Suppressor macrophage treated with lipopolysaccharide for 4 hours (primary cell): ENCODE measurements at regions not wholly inside any gene's neighbourhood (a gene's known extent, or its start where the extent isn't known, plus 50 kb on each side); places are given as distances from the start of the nearest gene placed in this dataset.
"Not testable (repeated sequence)": the region's sequence is repeated elsewhere in the genome, so short reads cannot be mapped to it uniquely, and the experiment has no call there.

Experiments
- DNase-seq: peaks from one replicate; pipeline ENCODE4 v3.0.0-alpha.2; 2020

DNA sequence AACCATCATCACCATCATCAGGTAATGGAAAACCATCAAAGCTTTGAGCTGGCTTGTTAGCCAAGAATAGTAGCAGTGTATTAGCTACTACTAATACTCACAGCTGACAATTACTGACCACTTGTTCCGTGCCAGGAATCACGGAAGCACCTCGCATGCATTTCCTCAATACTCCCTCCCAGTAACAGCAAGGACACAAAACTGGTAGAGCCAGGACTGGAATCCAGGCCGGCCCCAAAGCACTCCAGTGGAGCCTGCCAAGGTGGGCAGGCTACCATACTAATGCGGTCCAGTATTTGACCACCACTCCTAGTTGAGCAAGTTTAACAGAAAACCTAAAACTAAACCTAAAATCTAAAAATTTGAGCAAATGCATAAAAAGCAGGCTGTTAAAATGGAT, 107.2 kb upstream of the LPCAT1 start:
- DNase-seq, result not testable (repeated sequence)

DNA sequence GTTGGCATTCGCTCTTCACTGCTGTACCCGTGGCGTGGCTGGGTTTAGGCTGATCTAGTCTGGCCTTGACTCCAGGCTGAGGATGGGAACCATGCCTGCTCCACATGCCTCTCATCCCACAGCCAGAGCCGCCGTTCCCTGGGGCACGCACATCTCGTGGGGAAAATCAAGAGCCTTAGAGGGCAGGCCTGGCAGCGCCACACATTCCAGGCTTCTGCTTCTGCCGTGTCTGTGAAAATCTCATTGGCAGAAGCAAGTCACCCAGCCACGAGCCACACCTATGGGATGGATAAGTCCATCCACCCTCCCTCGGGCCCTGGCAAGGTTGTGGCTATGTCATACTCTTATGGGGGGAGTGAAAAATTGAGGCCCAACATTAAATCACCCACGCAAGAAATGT, 102.6 kb upstream of the LPCAT1 start:
- DNase-seq, result not testable (repeated sequence)

DNA sequence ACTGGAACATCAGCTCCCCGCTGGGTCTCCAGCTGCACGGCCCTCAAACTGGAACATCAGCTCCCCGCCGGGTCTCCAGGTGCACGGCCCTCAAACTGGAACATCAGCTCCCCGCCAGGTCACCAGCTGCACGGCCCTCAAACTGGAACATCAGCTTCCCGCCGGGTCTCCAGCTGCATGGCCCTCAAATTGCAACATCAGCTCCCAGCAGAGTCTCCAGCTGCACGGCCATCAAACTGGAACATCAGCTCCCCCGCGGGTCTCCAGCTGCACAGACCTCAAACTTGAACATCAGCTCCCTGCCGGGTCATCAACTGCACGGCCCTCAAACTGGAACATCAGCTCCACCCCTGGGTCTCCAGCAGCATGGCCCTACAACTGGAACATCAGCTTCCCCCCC, 95.8 kb upstream of the LPCAT1 start:
- DNase-seq, result not testable (repeated sequence)

DNA sequence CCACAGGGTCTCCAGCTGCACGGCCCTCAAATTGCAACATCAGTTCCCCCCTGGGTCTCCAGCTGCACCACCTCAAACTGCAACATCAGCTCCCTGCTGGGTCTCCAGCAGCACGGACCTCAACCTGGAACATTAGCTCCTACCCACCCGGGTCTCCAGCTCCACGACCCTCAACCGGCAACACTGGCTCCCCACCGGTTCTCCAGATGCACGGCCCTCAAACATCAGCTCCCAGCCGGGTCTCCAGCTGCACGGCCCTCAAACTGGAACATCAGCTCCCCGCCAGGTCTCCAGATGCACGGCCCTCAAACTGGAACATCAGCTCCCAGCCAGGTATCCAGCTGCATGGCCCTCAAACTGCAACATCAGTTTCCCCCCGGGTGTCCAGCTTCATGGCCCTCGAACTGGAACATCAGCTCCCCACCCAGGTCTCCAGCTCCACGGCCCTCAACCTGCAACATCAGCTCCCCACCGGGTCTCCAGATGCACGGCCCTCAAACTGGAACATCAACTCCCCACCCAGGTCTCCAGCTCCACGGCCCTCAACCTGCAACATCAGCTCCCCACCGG, 94.6 kb upstream of the LPCAT1 start:
- not testable (repeated sequence) for DNase-seq

DNA sequence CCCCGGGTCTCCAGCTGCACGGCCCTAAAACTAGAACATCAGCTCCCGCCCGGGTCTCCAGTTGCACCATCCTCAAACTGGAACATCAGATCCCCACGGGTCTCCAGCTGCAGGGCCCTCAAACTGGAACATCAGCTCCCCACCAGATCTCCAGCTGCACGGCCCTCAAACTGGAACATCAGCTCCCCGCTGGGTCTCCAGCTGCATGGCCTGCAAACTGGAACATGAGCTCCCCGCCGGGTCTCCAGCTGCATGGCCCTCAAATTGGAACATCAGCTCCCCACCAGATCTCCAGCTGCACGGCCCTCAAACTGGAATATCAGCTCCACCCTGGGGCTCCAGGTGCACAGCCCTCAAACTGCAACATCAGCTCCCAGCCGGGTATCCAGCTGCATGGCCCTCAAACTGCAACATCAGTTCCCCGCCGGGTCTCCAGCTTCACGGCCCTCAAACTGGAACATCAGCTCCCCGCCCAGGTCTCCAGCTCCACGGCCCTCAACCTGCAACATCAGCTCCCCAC, 93.5 kb upstream of the LPCAT1 start:
- not testable (repeated sequence) for DNase-seq

DNA sequence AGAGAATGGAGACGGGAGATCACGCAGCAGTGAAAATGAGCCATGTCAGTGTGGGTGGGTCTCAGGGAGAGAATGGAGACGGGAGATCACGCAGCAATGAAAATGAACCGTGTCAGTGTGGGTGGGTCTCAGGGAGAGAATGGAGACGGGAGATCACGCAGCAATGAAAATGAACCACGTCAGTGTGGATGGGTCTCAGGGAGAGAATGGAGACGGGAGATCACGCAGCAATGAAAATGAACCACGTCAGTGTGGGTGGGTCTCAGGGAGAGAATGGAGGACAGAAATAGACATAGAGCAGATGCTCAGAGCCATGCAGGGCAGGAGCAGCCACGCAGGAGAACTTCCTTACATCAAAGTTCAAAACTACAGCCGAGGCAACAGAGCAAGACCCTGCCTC, 89.8 kb upstream of the LPCAT1 start:
- not testable (repeated sequence) for DNase-seq

DNA sequence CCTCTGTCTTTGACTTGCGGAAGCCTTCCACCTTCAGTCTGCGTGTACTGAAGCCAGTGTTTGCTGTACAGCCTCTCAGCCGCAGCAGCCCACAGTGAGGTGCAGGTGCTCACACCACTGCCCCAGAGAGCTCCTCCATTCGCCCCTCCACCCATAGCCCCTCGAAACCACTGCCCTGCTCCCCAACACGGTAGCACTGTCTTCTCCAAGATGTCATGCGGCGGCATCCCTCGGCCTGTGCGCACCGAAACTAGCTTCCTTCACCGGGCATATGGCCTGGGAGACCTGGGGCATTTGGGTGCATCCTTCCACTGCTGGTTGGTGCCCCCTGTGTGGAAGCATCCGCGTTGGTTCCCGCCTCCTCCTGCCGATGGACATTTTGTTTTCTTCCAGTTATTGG, 86.8 kb upstream of the LPCAT1 start:
- DNase-seq, result not testable (repeated sequence)

DNA sequence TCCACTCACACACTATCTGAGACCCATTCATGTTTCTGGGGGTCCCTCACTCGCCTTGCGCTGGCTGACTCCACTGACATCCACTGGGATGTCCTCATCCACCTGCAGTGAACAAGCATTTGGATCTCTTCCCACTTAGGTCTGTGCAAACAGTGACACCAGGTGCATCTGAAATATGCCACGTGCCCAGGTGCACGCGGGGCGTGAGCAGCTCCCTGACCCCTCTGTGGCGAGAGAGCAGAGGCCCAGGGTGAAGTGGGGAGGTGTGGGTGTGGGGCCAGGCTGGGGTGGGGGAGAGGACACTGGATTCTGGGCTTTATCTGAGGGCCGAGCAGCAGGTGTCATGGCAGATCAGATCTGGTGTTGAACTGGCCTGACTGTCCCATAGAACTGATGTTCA, 85.4 kb upstream of the LPCAT1 start:
- not testable (repeated sequence) for DNase-seq

DNA sequence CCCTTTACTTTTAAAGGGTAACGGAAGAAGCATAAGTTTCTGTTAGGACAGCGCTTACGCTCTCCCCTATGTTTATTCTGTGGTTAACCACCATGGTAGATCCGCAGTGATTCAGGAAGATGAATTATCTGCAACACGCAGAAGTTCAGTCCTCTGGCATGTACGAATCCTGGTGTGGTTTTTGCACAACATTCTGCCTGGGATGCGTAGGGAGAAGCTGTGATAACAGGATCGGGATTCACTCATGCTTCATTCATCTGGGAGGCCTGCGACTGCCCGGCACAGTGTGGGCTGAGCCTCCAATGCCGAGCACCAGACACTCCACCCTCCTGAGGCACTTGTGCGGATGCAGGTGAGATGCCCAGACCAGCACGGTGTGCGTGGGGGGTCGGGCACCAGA, 84.6 kb upstream of the LPCAT1 start:
- DNase-seq, result peak; percentile 68

DNA sequence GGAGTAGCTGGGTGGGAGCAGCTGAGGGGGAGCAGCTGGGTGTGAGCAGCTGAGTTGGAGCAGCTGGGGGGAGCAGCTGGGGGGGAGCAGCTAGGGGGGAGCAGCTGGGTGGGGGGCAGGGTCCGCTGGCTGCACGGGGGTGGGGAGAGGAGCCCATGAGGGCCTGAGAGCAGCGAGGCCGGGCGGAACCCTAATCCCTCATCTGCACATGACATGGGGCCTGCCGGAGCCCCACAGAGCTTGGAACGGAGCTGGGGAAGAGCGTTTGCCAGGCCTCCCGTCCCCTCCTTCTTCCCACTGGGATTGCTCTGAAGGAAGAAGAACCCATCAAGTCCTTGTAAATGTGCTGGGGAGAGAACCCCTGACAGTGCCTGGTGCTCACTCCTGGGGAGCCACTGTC, 83.2 kb upstream of the LPCAT1 start:
- DNase-seq, result not testable (repeated sequence)

DNA sequence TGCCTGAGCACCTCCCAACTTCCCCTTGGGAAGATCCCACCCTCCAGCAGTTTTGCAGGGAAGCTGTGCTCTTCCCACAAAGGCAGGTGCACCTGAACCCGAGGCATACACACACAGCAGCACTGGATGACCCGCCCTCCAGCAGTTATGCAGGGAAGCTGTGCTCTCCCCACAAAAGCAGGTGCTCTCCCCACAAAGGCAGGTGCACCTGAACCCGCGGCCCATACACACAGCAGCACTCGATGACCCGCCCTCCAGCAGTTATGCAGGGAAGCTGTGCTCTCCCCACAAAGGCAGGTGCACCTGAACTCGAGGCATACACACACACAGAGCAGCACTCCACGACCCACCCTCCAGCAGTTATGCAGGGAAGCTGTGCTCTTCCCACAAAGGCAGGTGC, 80.2 kb upstream of the LPCAT1 start:
- DNase-seq, result not testable (repeated sequence)

DNA sequence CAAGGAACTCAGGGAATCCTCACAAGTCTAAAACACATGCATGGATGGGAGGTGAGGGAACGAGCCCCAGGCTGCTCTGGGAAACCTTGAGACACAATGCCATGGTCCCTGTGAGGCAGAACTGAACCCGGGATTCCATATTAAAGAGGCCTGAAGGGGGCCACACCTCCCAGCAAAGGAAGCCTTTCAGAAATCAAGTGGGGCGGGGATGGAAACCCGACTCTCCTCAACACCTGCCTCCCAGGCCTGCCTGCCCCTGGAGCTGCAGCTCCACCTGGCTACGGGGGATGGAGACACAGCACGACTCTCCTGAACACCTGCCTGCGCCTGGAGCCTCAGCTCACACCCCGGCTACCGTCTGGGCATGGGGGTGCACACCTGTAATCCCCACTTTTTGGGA, 77.8 kb upstream of the LPCAT1 start:
- not testable (repeated sequence) for DNase-seq

DNA sequence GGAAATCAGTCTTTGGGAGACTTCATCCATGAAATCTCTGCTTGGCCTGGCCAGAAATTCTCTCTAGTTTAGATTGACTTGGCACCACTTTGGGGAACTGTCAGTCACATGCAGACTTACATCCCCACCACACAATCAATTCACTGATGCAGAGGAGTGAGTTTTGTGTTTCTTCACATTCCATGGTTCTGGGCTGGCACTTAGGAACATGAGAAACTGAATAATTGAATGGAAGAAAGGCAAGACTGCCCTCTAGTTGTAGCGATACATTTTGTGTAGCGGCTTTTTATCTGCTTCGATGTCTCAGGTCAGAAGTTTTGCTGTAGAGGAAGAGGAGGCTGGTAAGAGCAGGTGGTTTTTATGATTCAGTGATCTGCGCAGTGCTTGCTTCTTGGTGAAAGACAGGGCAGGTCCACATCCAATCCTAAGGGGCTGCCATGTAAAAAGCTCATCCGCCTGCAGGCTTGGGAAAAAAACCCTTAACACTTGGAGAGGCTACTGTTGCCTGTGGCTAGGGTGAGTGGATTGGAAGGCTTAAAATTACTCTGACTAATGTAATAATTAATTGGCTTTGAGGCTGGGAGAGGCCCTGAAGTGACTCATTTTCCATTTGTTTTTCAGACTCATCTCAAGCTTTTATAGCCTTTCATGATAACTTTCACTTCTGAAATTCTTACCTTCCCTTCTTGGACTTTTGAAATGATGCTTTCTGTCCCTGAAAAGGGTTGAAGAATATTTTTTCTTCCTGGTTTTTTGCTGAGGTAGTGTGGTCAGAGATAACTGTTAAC, 75.4 kb upstream of the LPCAT1 start:
- peak; percentile 35 for DNase-seq

DNA sequence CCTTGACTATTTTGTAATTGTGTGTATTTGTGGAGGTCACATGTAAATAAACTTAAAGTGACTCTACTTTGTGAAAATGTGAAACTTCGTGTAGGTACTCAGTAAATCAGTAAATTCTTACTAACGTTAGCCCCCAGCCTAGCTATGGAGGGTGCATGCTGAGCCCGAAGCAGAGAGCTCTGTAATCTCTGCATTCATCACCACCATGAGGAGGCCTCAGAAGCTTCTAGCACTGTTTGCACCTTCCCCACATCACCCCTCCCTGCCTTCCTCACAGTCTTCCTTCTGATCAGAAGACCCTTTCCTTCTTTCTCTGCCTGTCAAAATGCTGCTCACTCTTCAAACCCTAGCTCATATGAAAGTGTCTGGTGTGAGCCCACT, 73.3 kb upstream of the LPCAT1 start:
- not testable (repeated sequence) for DNase-seq

DNA sequence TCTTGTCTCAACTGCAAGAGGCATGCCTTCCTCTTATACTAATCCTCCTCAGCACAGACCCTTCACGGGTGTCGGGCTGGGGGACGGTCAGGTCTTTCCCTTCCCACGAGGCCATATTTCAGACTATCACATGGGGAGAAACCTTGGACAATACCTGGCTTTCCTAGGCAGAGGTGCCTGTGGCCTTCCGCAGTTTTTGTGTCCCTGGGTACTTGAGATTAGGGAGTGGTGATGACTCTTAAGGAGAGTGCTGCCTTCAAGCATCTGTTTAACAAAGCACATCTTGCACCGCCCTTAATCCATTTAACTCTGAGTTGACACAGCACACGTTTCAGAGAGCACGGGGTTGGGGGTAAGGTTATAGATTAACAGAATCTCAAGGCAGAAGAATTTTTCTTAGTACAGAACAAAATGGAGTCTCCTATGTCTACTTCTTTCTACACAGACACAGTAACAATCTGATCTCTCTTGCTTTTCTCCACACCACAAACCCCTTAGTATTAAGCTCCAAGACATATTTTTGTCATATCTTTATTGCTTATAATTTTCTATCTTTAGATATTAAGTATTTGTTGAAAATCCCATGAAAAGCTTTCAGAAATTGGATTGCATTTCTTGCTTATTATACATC, 72.8 kb upstream of the LPCAT1 start:
- not testable (repeated sequence) for DNase-seq

DNA sequence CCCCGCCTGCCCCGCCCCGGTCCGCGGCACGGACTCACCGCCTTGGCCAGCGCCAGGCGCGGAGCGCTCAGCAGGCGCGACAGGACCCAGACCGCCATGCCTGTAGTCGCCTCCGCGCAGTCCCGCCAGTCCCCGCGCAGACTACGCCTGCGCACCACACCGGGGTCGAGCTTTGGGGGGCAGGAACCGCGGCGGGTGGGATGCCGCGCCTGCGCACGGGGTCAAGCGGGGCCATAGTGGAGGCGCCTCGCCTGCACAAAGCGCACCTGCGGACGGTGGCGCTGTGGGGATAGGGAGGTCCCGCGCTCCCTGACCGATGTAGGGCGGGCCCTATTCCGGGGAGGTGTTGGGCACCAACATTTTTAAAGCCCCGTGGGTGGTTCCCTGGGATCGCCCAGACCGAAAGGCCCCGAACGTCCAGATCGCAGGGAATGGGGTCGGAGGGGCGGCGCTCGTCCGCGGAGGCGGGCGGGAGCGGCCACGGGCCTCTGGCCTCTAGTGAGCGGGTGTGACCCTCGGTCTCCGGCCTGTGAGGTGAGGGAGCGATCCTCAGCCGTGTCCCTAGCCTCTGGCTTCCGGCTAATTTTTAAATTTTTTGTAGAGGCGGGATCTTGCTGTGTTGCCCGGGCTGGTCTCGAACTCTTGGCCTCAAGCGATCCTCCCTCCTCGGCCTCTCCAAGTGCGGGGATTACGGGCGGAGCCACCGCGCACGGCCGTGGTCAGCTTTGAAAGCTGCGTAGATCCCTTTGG, 70.8 kb upstream of the LPCAT1 start:
- peak; percentile 25 for DNase-seq

DNA sequence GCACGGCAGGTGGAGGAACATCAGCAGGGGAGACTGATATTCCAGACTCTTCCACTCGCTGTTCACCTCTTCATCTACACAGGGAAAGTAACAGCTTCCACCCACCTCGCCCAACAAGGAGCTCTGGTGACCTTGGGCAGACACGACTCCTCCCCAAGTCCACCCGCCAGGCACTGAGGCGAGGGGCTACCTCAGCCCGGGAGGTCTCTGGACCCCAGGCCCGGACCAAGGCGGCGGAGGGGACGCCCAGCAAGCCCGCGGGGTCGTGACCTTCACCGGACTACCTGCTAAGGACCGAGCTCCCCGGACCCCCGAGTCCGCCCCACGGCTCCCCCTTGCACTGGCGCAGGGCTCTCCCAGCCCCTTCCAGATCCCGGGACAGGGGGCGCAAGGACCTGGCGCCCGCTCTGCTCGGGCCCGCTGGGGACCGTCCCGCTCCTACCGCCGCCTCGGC, 70.2 kb upstream of the LPCAT1 start:
- no peak for DNase-seq

DNA sequence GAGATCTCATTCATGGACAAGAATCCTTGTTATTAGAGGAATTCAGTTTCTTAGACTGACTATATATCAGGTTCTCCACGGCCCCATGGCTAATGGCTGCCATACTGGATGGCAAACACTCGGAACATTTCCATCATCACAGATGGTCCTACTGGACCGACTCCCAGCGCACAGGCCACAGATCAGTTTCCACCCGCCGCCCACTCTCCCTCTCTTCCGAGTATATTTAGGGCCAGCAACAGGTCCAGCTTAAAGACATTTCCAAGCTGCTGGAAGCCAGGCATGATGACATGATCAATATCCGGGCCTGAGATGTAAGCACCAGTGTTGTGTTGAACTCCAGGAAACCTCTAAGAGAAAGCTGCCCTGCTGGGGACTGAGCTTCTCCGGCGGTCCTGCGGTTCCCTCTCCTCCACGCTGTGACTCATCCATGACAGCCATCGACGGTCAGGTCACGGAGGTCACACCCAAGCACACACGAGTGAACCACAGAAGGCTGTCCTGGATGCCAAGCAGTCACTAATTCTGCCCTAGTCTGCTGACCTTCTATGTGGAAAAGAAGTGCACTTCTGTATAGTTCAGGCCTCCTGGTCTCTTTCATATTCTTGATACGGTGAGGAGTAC, 64.4 kb upstream of the LPCAT1 start:
- not testable (repeated sequence) for DNase-seq

DNA sequence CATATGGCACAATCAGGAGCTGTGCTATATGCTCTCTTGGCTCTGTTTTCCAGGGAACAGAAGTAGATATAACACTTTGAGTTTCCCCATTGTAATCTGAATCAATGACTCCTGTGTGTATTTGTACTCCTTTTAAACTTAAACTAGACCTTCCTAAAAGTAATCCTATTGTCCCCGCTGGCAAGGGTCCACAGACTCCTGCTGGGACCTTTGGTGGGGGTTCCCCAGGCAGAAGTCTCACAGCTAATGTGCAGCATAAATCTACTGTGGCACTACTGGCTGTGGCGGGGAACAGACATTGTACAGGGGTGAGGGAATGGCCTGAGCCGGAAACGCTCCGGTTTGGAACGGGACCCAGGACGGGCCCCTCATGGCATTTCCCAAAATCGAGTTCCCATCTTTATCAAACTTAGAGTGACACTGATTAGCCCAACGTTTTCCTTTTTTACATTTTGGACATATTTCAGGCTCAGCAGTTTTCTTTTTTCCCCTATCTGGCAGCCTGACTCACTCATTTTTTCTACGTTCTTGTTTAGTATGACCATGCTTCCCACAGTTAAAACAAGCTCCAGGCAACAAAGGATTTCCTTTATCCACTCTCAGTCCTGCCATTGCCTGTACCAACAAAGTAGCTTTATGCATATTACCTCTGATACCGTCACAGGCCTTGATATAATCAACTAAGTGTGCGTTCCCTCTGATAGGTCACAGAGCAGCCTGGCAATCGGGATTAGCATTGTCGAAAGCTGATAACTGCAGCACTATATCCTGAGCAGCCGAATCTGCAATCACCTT, 59.5 kb upstream of the LPCAT1 start:
- DNase-seq, result peak; percentile 16

DNA sequence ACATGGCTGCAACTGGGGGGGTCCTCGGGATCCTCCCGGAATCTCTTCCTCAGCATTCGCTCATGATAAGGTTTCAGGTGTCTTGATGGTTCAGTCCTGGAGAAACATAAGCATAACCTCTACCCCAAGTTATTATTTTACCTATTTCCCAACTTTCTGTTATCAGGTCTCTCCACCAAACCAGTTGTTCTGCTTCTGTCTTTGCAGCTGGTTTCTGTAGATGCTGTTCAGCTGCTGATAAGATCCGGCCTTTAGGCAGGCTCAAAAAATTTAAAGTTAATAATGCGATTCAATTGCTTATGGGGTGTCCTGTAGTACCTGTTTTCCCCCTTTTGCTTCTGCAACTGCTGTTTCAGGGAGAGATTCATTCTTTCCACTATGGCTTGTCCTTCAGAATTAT, 55.6 kb upstream of the LPCAT1 start:
- not testable (repeated sequence) for DNase-seq

DNA sequence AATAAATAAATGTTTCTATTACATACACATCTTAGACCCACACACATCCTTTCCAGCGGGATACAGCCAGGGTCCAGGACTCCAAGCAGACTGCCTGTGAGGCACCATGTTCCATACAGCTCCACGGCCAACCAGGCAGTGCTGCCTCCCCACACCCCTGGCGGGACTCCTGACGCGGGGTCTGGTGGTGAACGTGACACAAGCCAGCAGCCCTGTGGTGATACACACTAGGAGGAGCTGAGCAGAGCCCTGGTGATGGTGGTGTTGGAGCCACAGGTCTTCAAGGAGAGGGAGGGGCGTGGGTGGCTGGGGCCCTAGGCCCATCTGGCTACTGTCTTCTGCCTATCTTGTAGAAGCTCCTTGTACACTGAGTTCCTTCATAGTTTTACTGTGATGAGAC, 53.1 kb upstream of the LPCAT1 start:
- not testable (repeated sequence) for DNase-seq
